Activated CD8-positive, alpha-beta T cell treated with anti-CD3 and anti-CD28 coated beads for 36 hours (primary cell): ENCODE measurements at regions not wholly inside any gene's neighbourhood (a gene's known extent, or its start where the extent isn't known, plus 50 kb on each side); places are given as distances from the start of the nearest gene placed in this dataset.

Source experiments
- ATAC-seq: fragments of 200-7000 bp; cut with Tn5 transposase; one replicate; pipeline ENCODE4 v1.10.0; 2021; ENCODE audit warnings: mild to moderate bottlenecking, moderate library complexity
- CTCF ChIA-PET: fragments of 350-600 bp; sonication (Branson Sonifier 250); formaldehyde crosslinking; loops from one replicate; lab custom pipeline; 2021; ENCODE audit warnings: antibody characterized with exemption; lab: Charles Lee
- POLR2A ChIA-PET: fragments of 350-600 bp; sonication (Branson Sonifier 250); formaldehyde crosslinking; loops from one replicate; lab custom pipeline; 2021; ENCODE audit warnings: antibody characterized with exemption; lab: Charles Lee
- DNase-seq: peaks from one replicate; pipeline ENCODE4 v3.0.0-alpha.2; 2020
- H3K27ac Mint-ChIP-seq: one replicate; pipeline ENCODE4 v1.8.0; 2021; ENCODE audit warnings: mild to moderate bottlenecking, mixed read lengths
- H3K27me3 Mint-ChIP-seq: one replicate; pipeline ENCODE4 v1.8.0; 2021; ENCODE audit warnings: mixed read lengths
- H3K36me3 Mint-ChIP-seq: one replicate; pipeline ENCODE4 v1.8.0; 2021; ENCODE audit warnings: low read depth, mixed read lengths
- H3K4me1 Mint-ChIP-seq: one replicate; pipeline ENCODE4 v1.8.0; 2021; ENCODE audit warnings: low read depth, mixed read lengths
- H3K4me3 Mint-ChIP-seq: one replicate; pipeline ENCODE4 v1.8.0; 2021; ENCODE audit warnings: mild to moderate bottlenecking, moderate library complexity, mixed read lengths
- H3K9me3 Mint-ChIP-seq: one replicate; pipeline ENCODE4 v1.8.0; 2021; ENCODE audit warnings: mixed read lengths
- intact Hi-C: fragments of 100-400 bp; cut with micrococcal nuclease; formaldehyde crosslinking; loops from one replicate; pipeline ENCODE4 v1.10.0; 2022
- TF ChIP-seq, protein P1 (sequence below): fragments of 200-600 bp; IDR thresholded peaks from one replicate; pipeline ENCODE4 v1.8.0; 2022; ENCODE audit warnings: antibody characterized with exemption, mild to moderate bottlenecking

DNA sequence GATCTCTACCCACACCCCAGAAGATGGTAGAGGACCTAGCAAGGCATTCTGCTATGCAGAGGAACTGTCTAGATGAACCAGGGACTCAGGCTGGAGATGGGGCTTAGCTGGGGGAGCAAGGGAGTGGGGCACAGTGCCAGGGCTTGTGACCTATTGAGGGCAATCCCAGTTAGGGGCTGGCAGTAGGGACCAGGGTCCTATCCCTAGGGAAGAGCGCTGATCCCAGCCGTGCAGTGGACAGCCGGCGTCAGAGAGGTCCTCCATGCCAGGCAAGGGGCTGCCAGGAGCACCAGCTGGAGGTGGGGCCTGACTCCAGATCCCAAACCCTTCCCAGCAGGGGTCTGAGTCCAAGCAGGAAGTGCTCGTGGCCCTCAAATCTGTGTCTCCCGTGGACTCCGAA lies 52.7 kb upstream of the NEURL1B start:
- TF ChIP-seq, protein P1, sequence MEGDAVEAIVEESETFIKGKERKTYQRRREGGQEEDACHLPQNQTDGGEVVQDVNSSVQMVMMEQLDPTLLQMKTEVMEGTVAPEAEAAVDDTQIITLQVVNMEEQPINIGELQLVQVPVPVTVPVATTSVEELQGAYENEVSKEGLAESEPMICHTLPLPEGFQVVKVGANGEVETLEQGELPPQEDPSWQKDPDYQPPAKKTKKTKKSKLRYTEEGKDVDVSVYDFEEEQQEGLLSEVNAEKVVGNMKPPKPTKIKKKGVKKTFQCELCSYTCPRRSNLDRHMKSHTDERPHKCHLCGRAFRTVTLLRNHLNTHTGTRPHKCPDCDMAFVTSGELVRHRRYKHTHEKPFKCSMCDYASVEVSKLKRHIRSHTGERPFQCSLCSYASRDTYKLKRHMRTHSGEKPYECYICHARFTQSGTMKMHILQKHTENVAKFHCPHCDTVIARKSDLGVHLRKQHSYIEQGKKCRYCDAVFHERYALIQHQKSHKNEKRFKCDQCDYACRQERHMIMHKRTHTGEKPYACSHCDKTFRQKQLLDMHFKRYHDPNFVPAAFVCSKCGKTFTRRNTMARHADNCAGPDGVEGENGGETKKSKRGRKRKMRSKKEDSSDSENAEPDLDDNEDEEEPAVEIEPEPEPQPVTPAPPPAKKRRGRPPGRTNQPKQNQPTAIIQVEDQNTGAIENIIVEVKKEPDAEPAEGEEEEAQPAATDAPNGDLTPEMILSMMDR, result no peak
- DNase-seq (no peak), ATAC-seq (no peak)
- ChIA-PET CTCF (interaction anchor here (0.8 kb wide), 1 partner anchor 46 kb away, joined by 3 read pairs; no protein-coding TSS in a partner anchor), POLR2A (no interaction called here)
- H3K27me3 Mint-ChIP-seq, result no peaks in the 10 kb centered on the region
- H3K9me3 Mint-ChIP-seq, result no peaks in the 10 kb centered on the region
- H3K4me3 Mint-ChIP-seq, result no peak overlapping the region
- H3K27ac Mint-ChIP-seq, result no peak overlapping the region
- no peaks in the 10 kb centered on the region for H3K36me3 Mint-ChIP-seq
- intact Hi-C loops, result no loop called here
- no peaks in the 10 kb centered on the region for H3K4me1 Mint-ChIP-seq

DNA sequence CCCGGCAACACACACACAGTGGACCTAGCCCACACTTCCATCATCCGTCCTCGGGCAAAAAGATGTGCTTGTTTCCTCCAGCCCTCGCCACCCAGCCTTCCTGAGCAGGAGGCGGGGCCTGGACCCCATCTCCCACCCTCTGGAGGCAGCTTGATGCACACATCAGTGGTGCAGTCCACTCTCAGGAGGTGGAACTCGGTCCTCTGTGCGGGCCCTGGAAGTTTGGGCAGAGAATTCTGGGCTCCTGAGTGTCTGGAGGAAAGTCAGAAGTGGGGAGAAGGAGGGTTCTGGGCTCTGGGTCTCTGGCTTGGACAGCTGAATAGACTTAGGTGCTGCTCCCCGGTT lies 54.0 kb upstream of the NEURL1B start:
- Mint-ChIP-seq H3K36me3 (no peaks in the 10 kb centered on the region), H3K4me1 (no peaks in the 10 kb centered on the region), H3K27ac (no peak overlapping the region), H3K4me3 (no peak overlapping the region), H3K9me3 (no peaks in the 10 kb centered on the region), H3K27me3 (no peaks in the 10 kb centered on the region)
- POLR2A ChIA-PET, result no interaction called here
- CTCF ChIA-PET, result no interaction called here
- TF ChIP-seq, protein P1, result no peak
- no peak for DNase-seq
- no peak for ATAC-seq
- intact Hi-C loops, result no loop called here

DNA sequence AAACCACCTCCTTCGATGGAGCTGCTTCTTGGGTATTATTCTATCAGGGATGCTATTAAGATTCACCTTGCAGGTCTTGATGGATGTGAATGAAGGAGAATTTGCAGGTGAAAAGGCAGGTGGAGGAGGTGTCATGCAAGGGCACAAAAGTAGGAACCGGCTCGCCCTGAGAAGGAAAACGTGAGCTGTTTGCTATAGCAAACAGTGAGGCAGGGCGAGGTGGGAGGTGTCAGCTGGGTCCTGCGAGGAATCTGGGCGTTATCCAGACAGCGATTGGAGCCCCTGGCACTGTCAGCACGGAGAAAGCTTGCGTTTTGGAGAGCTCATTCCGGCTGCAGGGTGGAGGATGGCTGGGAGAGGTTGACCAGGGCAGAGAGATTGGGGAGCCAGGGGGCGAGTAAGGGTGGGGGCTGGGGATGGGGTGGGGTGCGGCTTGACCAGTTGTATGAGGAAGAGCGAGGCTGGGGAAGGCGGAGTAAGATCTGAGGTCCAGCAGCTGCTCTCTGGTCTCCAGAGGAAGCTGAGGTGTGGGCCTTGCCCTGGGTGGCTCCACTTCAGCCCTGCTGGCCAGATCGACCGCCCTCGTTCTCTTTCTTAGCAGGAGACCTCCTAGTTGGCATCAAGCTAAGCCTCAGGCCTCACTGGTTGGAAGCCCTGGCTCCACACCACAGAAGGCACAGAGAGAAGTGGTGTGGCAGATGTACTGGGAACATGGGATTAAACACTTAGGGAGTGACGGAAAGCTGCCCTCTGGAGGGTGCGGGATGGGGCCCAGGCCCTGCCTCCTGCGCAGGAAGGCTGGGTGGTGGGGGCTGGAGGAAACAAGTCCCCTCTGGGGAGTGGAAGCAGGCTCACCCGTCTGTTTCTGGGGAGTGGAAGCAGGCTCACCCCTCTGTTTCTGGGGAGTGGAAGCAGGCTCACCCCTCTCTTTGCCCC lies 54.7 kb upstream of the NEURL1B start:
- ChIA-PET POLR2A (no interaction called here), CTCF (no interaction called here)
- intact Hi-C loops, result no loop called here
- Mint-ChIP-seq H3K4me1 (no peaks in the 10 kb centered on the region), H3K36me3 (no peaks in the 10 kb centered on the region), H3K27me3 (no peaks in the 10 kb centered on the region), H3K9me3 (no peaks in the 10 kb centered on the region), H3K27ac (no peak overlapping the region), H3K4me3 (no peak overlapping the region)
- ATAC-seq, result no peak
- TF ChIP-seq, protein P1, result no peak
- no peak for DNase-seq

DNA sequence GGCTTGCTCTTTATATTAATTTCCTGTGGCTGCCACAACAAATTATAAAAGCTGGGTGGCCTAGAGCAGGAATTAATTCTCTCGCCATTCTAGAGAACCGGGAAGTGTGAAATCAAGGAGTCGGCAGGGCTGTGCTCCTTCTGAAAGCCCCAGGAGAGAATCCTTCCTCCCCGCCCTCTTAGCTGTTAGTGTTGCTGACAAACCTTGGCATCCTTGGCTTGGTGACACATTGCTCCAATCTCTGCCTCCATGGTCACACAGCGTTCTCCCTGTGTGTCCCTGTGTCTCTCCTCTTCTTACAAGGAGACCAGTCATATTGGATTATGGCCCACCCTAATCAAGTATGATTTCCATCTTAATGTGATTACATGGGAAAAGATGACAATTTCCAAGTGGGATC lies 55.9 kb upstream of the NEURL1B start:
- Mint-ChIP-seq H3K36me3 (no peaks in the 10 kb centered on the region), H3K9me3 (no peaks in the 10 kb centered on the region), H3K27me3 (no peaks in the 10 kb centered on the region), H3K4me3 (no peak overlapping the region), H3K27ac (no peak overlapping the region), H3K4me1 (no peaks in the 10 kb centered on the region)
- intact Hi-C loops, result no loop called here
- ChIA-PET CTCF (interaction anchor here (1.1 kb wide), 1 partner anchor 21 kb away, joined by 3 read pairs; no protein-coding TSS in a partner anchor), POLR2A (no interaction called here)
- DNase-seq (no peak), ATAC-seq (no peak)
- TF ChIP-seq, protein P1, result no peak

- Mint-ChIP-seq H3K27ac (no peak overlapping the region), H3K4me3 (no peak overlapping the region), H3K36me3 (no peaks in the 10 kb centered on the region), H3K27me3 (no peaks in the 10 kb centered on the region), H3K9me3 (no peaks in the 10 kb centered on the region), H3K4me1 (no peaks in the 10 kb centered on the region)
- DNase-seq (no peak), ATAC-seq (no peak)
- CTCF ChIA-PET, result interaction anchor here (1.1 kb wide), 1 partner anchor 21 kb away, joined by 3 read pairs; no protein-coding TSS in a partner anchor
- POLR2A ChIA-PET, result no interaction called here
- intact Hi-C loops, result no loop called here
- TF ChIP-seq, protein P1, result no peak
These were observed 56.4 kb upstream of the NEURL1B start for GRCh38 chr5:172584638-172585037.
